K562 (cell line): ENCODE measurements at regions not wholly inside any gene's neighbourhood (a gene's known extent, or its start where the extent isn't known, plus 50 kb on each side); places are given as distances from the start of the nearest gene placed in this dataset.

ENCODE experiments used
- ATAC-seq: fragments of 200-7000 bp; cut with Tn5 transposase; 3 replicates; pipeline ENCODE4 v1.9.1; 2020; ENCODE audit warnings: moderate library complexity
- BruUV-seq: library from RNA; stranded (reverse); fragments of 400-500 nt; replicated peaks from 2 replicates; lab custom pipeline; 2021; lab: Mats Ljungman, UMichigan
- CTCF ChIA-PET: fragments of 300-600 bp; formaldehyde crosslinking; extraction: SDS; loops from one replicate; lab custom pipeline; 2021; ENCODE audit warnings: low intra/inter-chr PET ratio; lab: Yijun Ruan, JAX
- POLR2A ChIA-PET: fragments of 300-600, 350-650 bp; sonication (Branson Sonifier 250); formaldehyde crosslinking; extraction: SDS; loops from one replicate; lab custom pipeline; 2021; ENCODE audit warnings: antibody characterized with exemption, inconsistent platforms; lab: Yijun Ruan, JAX
- DNase-seq, 4 experiments: peaks; one replicate each; pipeline versions ENCODE4 v3.0.0 to v3.0.0-alpha.2; 2011 to 2018; ENCODE audit warnings: low spot score in 3 of 4, mixed read lengths in 3 of 4; ENCODE audit errors: extremely low read depth in 1 of 4
- FAIRE-seq: peaks from 2 replicates; lab custom pipeline; 2011; peaks lifted over from hg19 to GRCh38; lab: Jason Lieb, UNC
- H2AFZ ChIP-seq: 2 replicates; pipeline ENCODE4 v1.6.0; 2011; ENCODE audit warnings: low read depth, low read length, control low read depth, inconsistent platforms
- H3K27ac ChIP-seq: fragments of 200-600 bp; 3 replicates; pipeline ENCODE4 v1.8.0; 2011; ENCODE audit warnings: low read depth, mild to moderate bottlenecking, control low read depth, inconsistent platforms, low read length, moderate library complexity, mixed read lengths; ENCODE audit errors: extremely low read depth
- H3K27me3 ChIP-seq, 2 experiments: fragments of 300-600 bp in 1 of 2; 2 replicates in 1 of 2; 3 replicates in 1 of 2; pipeline versions ENCODE4 v1.6.0 to v1.8.0; 2011; ENCODE audit warnings: inconsistent platforms in 2 of 2, low read length in 2 of 2, mild to moderate bottlenecking in 1 of 2, mixed read lengths in 1 of 2, moderate library complexity in 1 of 2; ENCODE audit not compliant: control insufficient read depth in 2 of 2, insufficient read depth in 2 of 2
- H3K36me3 ChIP-seq: fragments of 300-600 bp; 3 replicates; pipeline ENCODE4 v1.8.0; 2011; ENCODE audit warnings: mild to moderate bottlenecking, low read length, inconsistent platforms; ENCODE audit not compliant: control insufficient read depth, insufficient read depth
- H3K4me1 ChIP-seq, 2 experiments: fragments of 200-600 bp in 1 of 2; replicated peaks in 1 of 2; 2 replicates in 1 of 2; 3 replicates in 1 of 2; pipeline versions ENCODE4 v1.5.1 to v1.8.0; 2011; ENCODE audit warnings: inconsistent platforms in 2 of 2, low read length in 2 of 2, mild to moderate bottlenecking in 1 of 2, mixed read lengths in 1 of 2, moderate library complexity in 1 of 2; ENCODE audit not compliant: control insufficient read depth in 2 of 2, insufficient read depth in 2 of 2
- H3K4me2 ChIP-seq: 2 replicates; pipeline ENCODE4 v1.6.1; 2011; ENCODE audit warnings: low read length, control low read depth, inconsistent platforms, mixed read lengths; ENCODE audit not compliant: insufficient read depth
- H3K4me3 ChIP-seq: fragments of 200-600 bp; sonication (generic), shearing (Covaris generic); 2 replicates; pipeline ENCODE4 v1.5.1; 2016; ENCODE audit warnings: control low read depth, inconsistent platforms
- H3K79me2 ChIP-seq: fragments of 200-600 bp; 3 replicates; pipeline ENCODE4 v1.8.0; 2011; ENCODE audit warnings: low read length, inconsistent platforms; ENCODE audit not compliant: control insufficient read depth, insufficient read depth
- H3K9ac ChIP-seq, 2 experiments: 2 replicates each; pipeline versions ENCODE4 v1.6.0 to v1.6.1; 2011; ENCODE audit warnings: low read depth in 2 of 2, low read length in 2 of 2, control low read depth in 1 of 2, inconsistent platforms in 1 of 2, mild to moderate bottlenecking in 1 of 2, mixed read lengths in 1 of 2; ENCODE audit not compliant: insufficient read depth in 1 of 2
- H3K9me1 ChIP-seq: one replicate; pipeline ENCODE4 v1.6.0; 2011; ENCODE audit warnings: inconsistent platforms, mild to moderate bottlenecking, low read length, moderate library complexity; ENCODE audit not compliant: control insufficient read depth, insufficient read depth
- H3K9me3 ChIP-seq: replicated peaks from 2 replicates; pipeline ENCODE4 v1.5.1; 2011; ENCODE audit warnings: low read depth, low read length, inconsistent platforms; ENCODE audit not compliant: control insufficient read depth, insufficient read depth
- H4K20me1 ChIP-seq: replicated peaks from 2 replicates; pipeline ENCODE4 v1.6.1; 2011; ENCODE audit warnings: low read length, inconsistent platforms, mixed read lengths; ENCODE audit not compliant: control insufficient read depth, insufficient read depth
- BCOR ChIP-seq: fragments of 450-650 bp; IDR thresholded peaks from 2 replicates; pipeline ENCODE4 v1.6.1; 2016
- MEF2D ChIP-seq: conservative IDR thresholded peaks from 2 replicates; pipeline ENCODE4 v1.6.1; 2016; ENCODE audit warnings: low read depth, missing genetic modification characterization, missing compliant biosample characterization
- NR3C1 ChIP-seq: sonication (generic); formaldehyde crosslinking; IDR thresholded peaks from 2 replicates; pipeline ENCODE4 v1.8.1; 2022; ENCODE audit warnings: missing genetic modification reagents
- PHB2 ChIP-seq: fragments of 450-650 bp; IDR thresholded peaks from 2 replicates; pipeline ENCODE4 v1.6.1; 2017; ENCODE audit warnings: low read depth
- ZNF766 ChIP-seq: fragments of 200-800 bp; sonication (Bioruptor generic); conservative IDR thresholded peaks from 2 replicates; pipeline ENCODE4 v1.6.1; 2016; ENCODE audit warnings: missing genetic modification characterization, missing compliant biosample characterization
- WGBS: fragments of 100-300 bp; shearing (Covaris generic); methylation state at CpG from one replicate; pipeline ENCODE4 v1.1.6; 2016; ENCODE audit warnings: low coverage, mixed read lengths; ENCODE audit not compliant: insufficient coverage; ENCODE audit errors: missing lambda C conversion rate; 5-methylcytosine and 5-hydroxymethylcytosine counted together
- in situ Hi-C: fragments of 300-500 bp; cut with MboI; formaldehyde crosslinking; loops from 4 replicates; pipeline ENCODE4 v1.15.0; 2018; ENCODE audit warnings: inconsistent platforms, mixed read lengths
- intact Hi-C: fragments of 100-400 bp; cut with micrococcal nuclease; formaldehyde crosslinking; loops from 2 replicates; pipeline ENCODE4 v1.14.2; 2022
- TF ChIP-seq, protein P1 (sequence below): sonication (generic); formaldehyde crosslinking; IDR thresholded peaks from 2 replicates; pipeline ENCODE4 v1.8.0; 2022; ENCODE audit warnings: mild to moderate bottlenecking, missing genetic modification reagents

GRCh38 chr9:109852556-109852955 lies 72.6 kb downstream of the PALM2AKAP2 start (continued):
- no peak for TF ChIP-seq NR3C1 (CRISPR knock-in tag)

DNA sequence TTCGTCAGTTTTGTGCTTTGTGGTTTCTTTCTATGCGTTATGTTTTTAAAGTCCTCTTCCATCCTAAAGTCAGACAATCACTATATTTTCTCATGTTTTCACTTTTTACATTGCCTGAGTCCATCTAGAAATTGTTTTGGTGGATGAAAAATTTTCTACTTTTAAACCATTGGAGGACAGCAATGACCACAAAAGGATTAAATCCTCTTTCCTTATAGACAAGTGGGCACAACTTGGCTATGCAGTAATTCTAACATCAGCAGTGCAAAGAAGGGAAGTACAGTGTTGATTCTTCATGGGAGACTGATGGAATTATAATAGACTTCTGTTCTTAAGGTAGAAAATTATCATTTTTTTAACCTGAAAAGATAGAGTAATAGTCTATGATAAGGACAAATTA lies 75.5 kb downstream of the PALM2AKAP2 start:
- no peak overlapping the region for H3K27ac ChIP-seq
- ATAC-seq: no peak
- no peak overlapping the region for H2AFZ ChIP-seq
- DNase-seq: no peak
- no peak overlapping the region for H3K9ac ChIP-seq
- intact Hi-C loops: no loop called here
- H3K9me1 ChIP-seq: no peaks in the 10 kb centered on the region
- no TSS peak for BruUV-seq
- CTCF ChIA-PET: no interaction called here
- no peaks in the 10 kb centered on the region for H3K27me3 ChIP-seq
- H3K4me2 ChIP-seq: no peak overlapping the region
- H3K4me1 ChIP-seq: no peaks in the 10 kb centered on the region
- H3K79me2 ChIP-seq: no peaks in the 10 kb centered on the region
- no peak for FAIRE-seq
- no peak overlapping the region for H3K4me3 ChIP-seq
- H3K9me3 ChIP-seq: no peaks in the 10 kb centered on the region
- in situ Hi-C loops: no loop called here
- H4K20me1 ChIP-seq: no peaks in the 10 kb centered on the region
- no peaks in the 10 kb centered on the region for H3K36me3 ChIP-seq
- POLR2A ChIA-PET: interaction anchor here (0.6 kb wide), 1 partner anchor 32 kb away, joined by 3 read pairs; no protein-coding TSS in a partner anchor
- TF ChIP-seq, protein P1, sequence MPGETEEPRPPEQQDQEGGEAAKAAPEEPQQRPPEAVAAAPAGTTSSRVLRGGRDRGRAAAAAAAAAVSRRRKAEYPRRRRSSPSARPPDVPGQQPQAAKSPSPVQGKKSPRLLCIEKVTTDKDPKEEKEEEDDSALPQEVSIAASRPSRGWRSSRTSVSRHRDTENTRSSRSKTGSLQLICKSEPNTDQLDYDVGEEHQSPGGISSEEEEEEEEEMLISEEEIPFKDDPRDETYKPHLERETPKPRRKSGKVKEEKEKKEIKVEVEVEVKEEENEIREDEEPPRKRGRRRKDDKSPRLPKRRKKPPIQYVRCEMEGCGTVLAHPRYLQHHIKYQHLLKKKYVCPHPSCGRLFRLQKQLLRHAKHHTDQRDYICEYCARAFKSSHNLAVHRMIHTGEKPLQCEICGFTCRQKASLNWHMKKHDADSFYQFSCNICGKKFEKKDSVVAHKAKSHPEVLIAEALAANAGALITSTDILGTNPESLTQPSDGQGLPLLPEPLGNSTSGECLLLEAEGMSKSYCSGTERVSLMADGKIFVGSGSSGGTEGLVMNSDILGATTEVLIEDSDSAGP (CRISPR knock-in tag): no peak
- no peak for TF ChIP-seq MEF2D (tag)
- no peak for TF ChIP-seq PHB2
- no peak for TF ChIP-seq BCOR
- no peak for TF ChIP-seq ZNF766
- 0% methylated on average over 2 of the region's 2 CpGs for WGBS
